Natural killer cell (primary cell): ENCODE measurements at regions not wholly inside any gene's neighbourhood (a gene's known extent, or its start where the extent isn't known, plus 50 kb on each side); places are given as distances from the start of the nearest gene placed in this dataset.

Experiments used
- ATAC-seq, 3 donors: fragments of 150-1000 bp in 2 of 3; fragments of 200-7000 bp in 1 of 3; cut with Tn5 transposase; 1 replicate in 1 of 3; 2 replicates in 2 of 3; pipeline ENCODE4 v1.10.0; 2021; ENCODE audit warnings: mild to moderate bottlenecking in 2 of 3, moderate library complexity in 2 of 3
- DNase-seq, 2 donors: peaks; one replicate each; pipeline versions ENCODE4 v3.0.0 to v3.0.0-alpha.2; 2013 to 2021; ENCODE audit warnings: mixed read lengths in 1 of 2
- H3K27ac ChIP-seq: one replicate; pipeline ENCODE4 v1.5.1; 2013; ENCODE audit warnings: mild to moderate bottlenecking, low read length
- H3K27me3 ChIP-seq: one replicate; pipeline ENCODE4 v1.6.1; 2013; ENCODE audit warnings: low read length; ENCODE audit not compliant: control insufficient read depth, insufficient read depth
- H3K36me3 ChIP-seq: one replicate; pipeline ENCODE4 v1.6.1; 2013; ENCODE audit warnings: low read length; ENCODE audit not compliant: control insufficient read depth, insufficient read depth
- H3K4me1 ChIP-seq: one replicate; pipeline ENCODE4 v1.6.1; 2013; ENCODE audit warnings: low read length; ENCODE audit not compliant: control insufficient read depth, insufficient read depth
- H3K4me3 ChIP-seq: one replicate; pipeline ENCODE4 v1.5.1; 2013; ENCODE audit warnings: low read length
- H3K9me3 ChIP-seq: one replicate; pipeline ENCODE4 v1.6.1; 2013; ENCODE audit warnings: low read length; ENCODE audit not compliant: control insufficient read depth, insufficient read depth
- H3K27ac Mint-ChIP-seq, 2 donors: one replicate each; pipeline ENCODE4 v1.8.0; 2022; ENCODE audit warnings: mild to moderate bottlenecking in 2 of 2, mixed read lengths in 2 of 2, moderate library complexity in 1 of 2
- H3K27me3 Mint-ChIP-seq, 2 donors: one replicate each; pipeline ENCODE4 v1.8.0; 2022; ENCODE audit warnings: low read depth in 2 of 2, mixed read lengths in 2 of 2
- H3K36me3 Mint-ChIP-seq: one replicate; pipeline ENCODE4 v1.8.0; 2022; ENCODE audit warnings: mixed read lengths
- H3K4me1 Mint-ChIP-seq, 2 donors: one replicate each; pipeline ENCODE4 v1.8.0; 2022; ENCODE audit warnings: mixed read lengths in 2 of 2
- H3K4me3 Mint-ChIP-seq: one replicate; pipeline ENCODE4 v1.8.0; 2022; ENCODE audit warnings: mild to moderate bottlenecking, moderate library complexity, mixed read lengths
- H3K9me3 Mint-ChIP-seq, 2 donors: one replicate each; pipeline ENCODE4 v1.8.0; 2022; ENCODE audit warnings: mixed read lengths in 2 of 2
- CTCF ChIP-seq: fragments of 200-600 bp; IDR thresholded peaks from one replicate; pipeline ENCODE4 v1.8.0; 2022; ENCODE audit warnings: antibody characterized with exemption
- WGBS: methylation state at CpG from one replicate; pipeline ENCODE4 v1.1.7; 2013; ENCODE audit warnings: missing lambda C conversion rate; ENCODE audit not compliant: insufficient coverage; 5-methylcytosine and 5-hydroxymethylcytosine counted together
- intact Hi-C: fragments of 100-400 bp; cut with micrococcal nuclease; formaldehyde crosslinking; loops from one replicate; pipeline ENCODE4 v1.14.2; 2022

- Mint-ChIP-seq H3K27ac (no peak overlapping the region), H3K4me3 (no peak overlapping the region), H3K9me3 (no peaks in the 10 kb centered on the region), H3K4me1 (peaks cover 9 to 19% of the 10 kb centered on the region in 2 donors), H3K27me3 (peaks cover 24 to 52% of the 10 kb centered on the region in 2 donors), H3K36me3 (no peaks in the 10 kb centered on the region)
- Histone ChIP-seq H3K4me3 (no peak overlapping the region), H3K36me3 (no peaks in the 10 kb centered on the region), H3K9me3 (no peaks in the 10 kb centered on the region), H3K4me1 (no peaks in the 10 kb centered on the region), H3K27me3 (no peaks in the 10 kb centered on the region), H3K27ac (no peak overlapping the region)
- intact Hi-C loops, result no loop called here
- no peak for TF ChIP-seq CTCF
- WGBS, result 37% methylated on average over 4 of the region's 5 CpGs
- ATAC-seq (no peak), DNase-seq (no peak)
Observed at GRCh38 chr2:7900593-7900992, 781.3 kb upstream of the ID2 start.

- no peak overlapping the region for H3K27ac ChIP-seq
- Mint-ChIP-seq H3K27ac (no peak overlapping the region), H3K36me3 (no peaks in the 10 kb centered on the region), H3K27me3 (peaks cover 24 to 52% of the 10 kb centered on the region in 2 donors), H3K4me1 (peaks cover 9 to 19% of the 10 kb centered on the region in 2 donors), H3K9me3 (no peaks in the 10 kb centered on the region), H3K4me3 (no peak overlapping the region)
- 96% methylated on average over 5 of the region's 5 CpGs for WGBS
- TF ChIP-seq CTCF, result no peak
- H3K4me1 ChIP-seq, result no peaks in the 10 kb centered on the region
- no peaks in the 10 kb centered on the region for H3K36me3 ChIP-seq
- ATAC-seq, result no peak
- no peak overlapping the region for H3K4me3 ChIP-seq
- intact Hi-C loops, result no loop called here
- H3K9me3 ChIP-seq, result no peaks in the 10 kb centered on the region
- no peaks in the 10 kb centered on the region for H3K27me3 ChIP-seq
- DNase-seq, result no peak
Observed at GRCh38 chr2:7902251-7902765, 779.5 kb upstream of the ID2 start.

GRCh38 chr2:7904319-7904718, 777.5 kb upstream of the ID2 start:
- H3K4me1 Mint-ChIP-seq, result peaks cover 5 to 14% of the 10 kb centered on the region in 2 donors
- H3K27ac ChIP-seq, result no peak overlapping the region
- no peak for TF ChIP-seq CTCF
- ATAC-seq (no peak), DNase-seq (no peak)
- peaks cover 18 to 45% of the 10 kb centered on the region in 2 donors for H3K27me3 Mint-ChIP-seq
- H3K9me3 Mint-ChIP-seq, result no peaks in the 10 kb centered on the region
- H3K36me3 ChIP-seq, result no peaks in the 10 kb centered on the region
- no peaks in the 10 kb centered on the region for H3K9me3 ChIP-seq
- no peaks in the 10 kb centered on the region for H3K36me3 Mint-ChIP-seq
- no peaks in the 10 kb centered on the region for H3K27me3 ChIP-seq
- no peak overlapping the region for H3K27ac Mint-ChIP-seq
- WGBS, result 93% methylated on average over 3 of the region's 3 CpGs
- no peak overlapping the region for H3K4me3 Mint-ChIP-seq
- intact Hi-C loops, result no loop called here
- no peaks in the 10 kb centered on the region for H3K4me1 ChIP-seq
- no peak overlapping the region for H3K4me3 ChIP-seq

- no peak overlapping the region for H3K27ac Mint-ChIP-seq
- H3K4me3 Mint-ChIP-seq, result no peak overlapping the region
- no peaks in the 10 kb centered on the region for H3K9me3 Mint-ChIP-seq
- Histone ChIP-seq H3K36me3 (no peaks in the 10 kb centered on the region), H3K27me3 (no peaks in the 10 kb centered on the region), H3K9me3 (no peaks in the 10 kb centered on the region), H3K27ac (no peak overlapping the region), H3K4me1 (no peaks in the 10 kb centered on the region), H3K4me3 (no peak overlapping the region)
- ATAC-seq (no peak), DNase-seq (no peak)
- H3K36me3 Mint-ChIP-seq, result no peaks in the 10 kb centered on the region
- H3K4me1 Mint-ChIP-seq, result peaks cover 0 to 9% of the 10 kb centered on the region in 2 donors
- intact Hi-C loops, result no loop called here
- WGBS, result 92% methylated on average over 12 of the region's 12 CpGs
- peaks cover 15 to 31% of the 10 kb centered on the region in 2 donors for H3K27me3 Mint-ChIP-seq
- no peak for TF ChIP-seq CTCF
Observed at GRCh38 chr2:7905756-7906155, 776.1 kb upstream of the ID2 start.
